AG04450 (cell line): ENCODE measurements at regions not wholly inside any gene's neighbourhood (a gene's known extent, or its start where the extent isn't known, plus 50 kb on each side); places are given as distances from the start of the nearest gene placed in this dataset.
"Not testable (repeated sequence)": the region's sequence is repeated elsewhere in the genome, so short reads cannot be mapped to it uniquely, and the experiment has no call there.

ENCODE experiments used
- CTCF ChIA-PET: fragments of 300-600, 350-600 bp; formaldehyde crosslinking; extraction: SDS; loops from one replicate; lab custom pipeline; 2022; ENCODE audit warnings: antibody characterized with exemption, inconsistent platforms; lab: Charles Lee
- POLR2A ChIA-PET: fragments of 350-600 bp; formaldehyde crosslinking; extraction: SDS; loops from one replicate; lab custom pipeline; 2021; ENCODE audit warnings: antibody characterized with exemption, inconsistent platforms; lab: Yijun Ruan, JAX
- DNase-seq: peaks from one replicate; pipeline ENCODE4 v3.0.0-alpha.2; 2011; ENCODE audit warnings: low read depth, low spot score
- H3K27ac ChIP-seq: one replicate; pipeline ENCODE4 v1.5.1; 2012; ENCODE audit warnings: low read depth, low read length, control low read depth
- H3K27me3 ChIP-seq: one replicate; pipeline ENCODE4 v1.6.0; 2012; ENCODE audit warnings: low read length; ENCODE audit not compliant: control insufficient read depth, insufficient read depth
- H3K4me3 ChIP-seq: 2 replicates; pipeline ENCODE4 v1.5.1; 2011; ENCODE audit warnings: mild to moderate bottlenecking, low read depth, low read length, control low read depth
- H3K9me3 ChIP-seq: 2 replicates; pipeline ENCODE4 v1.5.1; 2012; ENCODE audit warnings: low read length; ENCODE audit not compliant: control insufficient read depth, insufficient read depth
- CTCF ChIP-seq: IDR thresholded peaks from 2 replicates; pipeline ENCODE4 v1.5.1; 2011; ENCODE audit warnings: low read depth, low read length, control low read depth, inconsistent platforms

GRCh38 chr1:19552291-19553010, 67.1 kb upstream of the CAPZB start:
- H3K27me3 ChIP-seq: no peaks in the 10 kb centered on the region
- H3K27ac ChIP-seq: no peak overlapping the region
- POLR2A ChIA-PET: interaction anchor here (0.7 kb wide), 1 partner anchor 22 kb away, joined by 7 read pairs; no protein-coding TSS in a partner anchor
- TF ChIP-seq CTCF: no peak
- no peak for DNase-seq
- H3K9me3 ChIP-seq: peaks cover 12% of the 10 kb centered on the region
- CTCF ChIA-PET: no interaction called here
- no peak overlapping the region for H3K4me3 ChIP-seq

GRCh38 chr1:19551837-19552236, 66.5 kb upstream of the CAPZB start:
- H3K27me3 ChIP-seq, CTCF ChIA-PET, POLR2A ChIA-PET, H3K4me3 ChIP-seq, H3K27ac ChIP-seq, DNase-seq: not testable (repeated sequence)
- H3K9me3 ChIP-seq: peaks cover 17% of the 10 kb centered on the region

GRCh38 chr1:19550437-19550836, 65.1 kb upstream of the CAPZB start:
- H3K4me3 ChIP-seq, CTCF ChIA-PET, H3K27ac ChIP-seq, DNase-seq, H3K27me3 ChIP-seq, POLR2A ChIA-PET: not testable (repeated sequence)
- peaks cover 17% of the 10 kb centered on the region for H3K9me3 ChIP-seq

GRCh38 chr1:19547814-19548213, 62.5 kb upstream of the CAPZB start:
- Histone ChIP-seq H3K9me3 (peaks cover 17% of the 10 kb centered on the region), H3K4me3 (no peak overlapping the region), H3K27ac (no peak overlapping the region), H3K27me3 (peaks cover 4% of the 10 kb centered on the region)
- no peak for TF ChIP-seq CTCF
- ChIA-PET CTCF (interaction anchor here (0.5 to 1.2 kb wide), 2 partner anchors 105 to 206 kb away, joined by 5 to 6 read pairs; no protein-coding TSS in a partner anchor), POLR2A (no interaction called here)
- DNase-seq: no peak

GRCh38 chr1:19536519-19536918, 51.2 kb upstream of the CAPZB start:
- ChIA-PET POLR2A (interaction anchor here (0.7 kb wide), 1 partner anchor 25 kb away, joined by 6 read pairs; no protein-coding TSS in a partner anchor), CTCF (no interaction called here)
- Histone ChIP-seq H3K27me3 (no peaks in the 10 kb centered on the region), H3K4me3 (no peak overlapping the region), H3K9me3 (peaks cover 17% of the 10 kb centered on the region), H3K27ac (no peak overlapping the region)
- no peak for TF ChIP-seq CTCF
- DNase-seq: no peak

GRCh38 chr1:19535214-19535613, 49.9 kb upstream of the CAPZB start:
- DNase-seq: no peak
- ChIA-PET CTCF (no interaction called here), POLR2A (no interaction called here)
- no peak overlapping the region for H3K4me3 ChIP-seq
- peaks cover 17% of the 10 kb centered on the region for H3K9me3 ChIP-seq
- no peak overlapping the region for H3K27ac ChIP-seq
- H3K27me3 ChIP-seq: no peaks in the 10 kb centered on the region
- no peak for TF ChIP-seq CTCF
